ENCODE measurements at regions not wholly inside any gene's neighbourhood (a gene's known extent, or its start where the extent isn't known, plus 50 kb on each side); places are given as distances from the start of the nearest gene placed in this dataset.

DNA sequence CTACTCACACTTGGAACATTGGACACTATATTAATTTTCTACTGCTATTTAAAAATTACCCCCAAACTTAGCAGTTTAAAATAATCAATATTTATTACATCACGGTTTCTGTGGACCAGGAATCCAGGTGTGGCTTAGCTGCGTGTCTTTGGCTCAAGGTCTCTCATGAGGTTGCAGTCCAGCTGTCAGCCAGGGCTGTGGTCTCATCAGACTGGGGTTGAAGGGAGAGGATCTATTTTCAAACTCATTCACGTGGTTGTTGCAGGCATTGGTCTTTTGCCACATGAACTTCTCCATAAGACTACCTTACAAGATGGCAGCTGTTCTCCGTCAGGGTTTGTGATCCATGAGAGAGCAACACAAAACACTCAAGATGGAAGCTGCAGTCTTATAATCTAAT lies 343.0 kb downstream of the BCAT1 start:
- Histone ChIP-seq H2AFZ (ENCODE audit: low read length) (no peak overlapping the region), H3K27ac (ENCODE audit: extremely low read length, insufficient read depth, low read length) (no peak overlapping the region), H3K36me3 (replicated peaks in 1 of 2; ENCODE audit: control insufficient read depth in 1 of 2, insufficient read depth in 2 of 2, low read length in 2 of 2) (no peaks in the 10 kb centered on the region), H3K9ac (ENCODE audit: insufficient read depth, low read depth, low read length) (no peak overlapping the region), H3K27me3 (ENCODE audit: control insufficient read depth in 1 of 2, insufficient read depth in 2 of 2, low read length in 2 of 2) (no peaks in the 10 kb centered on the region), H3K4me1 (ENCODE audit: insufficient read depth, low read length) (no peaks in the 10 kb centered on the region), H4K20me1 (ENCODE audit: insufficient read depth, low read length) (no peaks in the 10 kb centered on the region), H3K79me2 (ENCODE audit: insufficient read depth, low read length) (no peaks in the 10 kb centered on the region), H3K4me3 (replicated peaks in 1 of 3; ENCODE audit: insufficient read depth in 1 of 3, low read depth in 2 of 3, low read length in 3 of 3) (no peak overlapping the region), H3K9me3 (ENCODE audit: low read length) (no peaks in the 10 kb centered on the region), H3K4me2 (ENCODE audit: low read depth, low read length) (no peak overlapping the region)
- no peak for DNase-seq (ENCODE audit: low spot score)
- intact Hi-C loops (cut with micrococcal nuclease; ENCODE audit: unreplicated experiment) (no loop called here), in situ Hi-C loops (cut with HindIII; ENCODE audit: extremely low pct_ligation_motif_present, low pct_unique_long_range_greater_than_20kb) (no loop called here)
- ChIA-PET CTCF (ENCODE audit: low intra/inter-chr PET ratio, low total read pairs) (no interaction called here), POLR2A (no interaction called here)
- ATAC-seq: no peak
- BruUV-seq (replicated peaks): no TSS peak
- 38% methylated on average over 4 of the region's 4 CpGs for WGBS (ENCODE audit: low lambda C conversion rate)
- FAIRE-seq: no peak
- TF ChIP-seq ADNP (CRISPR knock-in tag; IDR thresholded peaks at IDR 0.05) (no peak), FOSL1 (CRISPR knock-in tag; IDR thresholded peaks at IDR 0.05; ENCODE audit: borderline replicate concordance) (no peak), NFYC (CRISPR knock-in tag; IDR thresholded peaks at IDR 0.05) (no peak), CAMTA2 (CRISPR knock-in tag; IDR thresholded peaks at IDR 0.05; ENCODE audit: borderline replicate concordance) (no peak), ZNF878 (CRISPR knock-in tag; IDR thresholded peaks at IDR 0.05) (no peak), ZNF546 (CRISPR knock-in tag; conservative IDR thresholded peaks at IDR 0.05) (no peak), SALL1 (CRISPR knock-in tag; IDR thresholded peaks at IDR 0.05) (no peak), ZNF788 (CRISPR knock-in tag; IDR thresholded peaks at IDR 0.05; ENCODE audit: borderline replicate concordance) (no peak)
- TF ChIP-seq, protein P1, sequence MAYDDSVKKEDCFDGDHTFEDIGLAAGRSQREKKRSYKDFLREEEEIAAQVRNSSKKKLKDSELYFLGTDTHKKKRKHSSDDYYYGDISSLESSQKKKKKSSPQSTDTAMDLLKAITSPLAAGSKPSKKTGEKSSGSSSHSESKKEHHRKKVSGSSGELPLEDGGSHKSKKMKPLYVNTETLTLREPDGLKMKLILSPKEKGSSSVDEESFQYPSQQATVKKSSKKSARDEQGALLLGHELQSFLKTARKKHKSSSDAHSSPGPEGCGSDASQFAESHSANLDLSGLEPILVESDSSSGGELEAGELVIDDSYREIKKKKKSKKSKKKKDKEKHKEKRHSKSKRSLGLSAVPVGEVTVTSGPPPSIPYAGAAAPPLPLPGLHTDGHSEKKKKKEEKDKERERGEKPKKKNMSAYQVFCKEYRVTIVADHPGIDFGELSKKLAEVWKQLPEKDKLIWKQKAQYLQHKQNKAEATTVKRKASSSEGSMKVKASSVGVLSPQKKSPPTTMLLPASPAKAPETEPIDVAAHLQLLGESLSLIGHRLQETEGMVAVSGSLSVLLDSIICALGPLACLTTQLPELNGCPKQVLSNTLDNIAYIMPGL (CRISPR knock-in tag; IDR thresholded peaks at IDR 0.05; ENCODE audit: borderline replicate concordance in 1 of 2, low read depth in 1 of 2): no peak
- TF ChIP-seq, protein P2, sequence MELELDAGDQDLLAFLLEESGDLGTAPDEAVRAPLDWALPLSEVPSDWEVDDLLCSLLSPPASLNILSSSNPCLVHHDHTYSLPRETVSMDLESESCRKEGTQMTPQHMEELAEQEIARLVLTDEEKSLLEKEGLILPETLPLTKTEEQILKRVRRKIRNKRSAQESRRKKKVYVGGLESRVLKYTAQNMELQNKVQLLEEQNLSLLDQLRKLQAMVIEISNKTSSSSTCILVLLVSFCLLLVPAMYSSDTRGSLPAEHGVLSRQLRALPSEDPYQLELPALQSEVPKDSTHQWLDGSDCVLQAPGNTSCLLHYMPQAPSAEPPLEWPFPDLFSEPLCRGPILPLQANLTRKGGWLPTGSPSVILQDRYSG (CRISPR knock-in tag; IDR thresholded peaks at IDR 0.05): no peak
- TF ChIP-seq, protein P3, sequence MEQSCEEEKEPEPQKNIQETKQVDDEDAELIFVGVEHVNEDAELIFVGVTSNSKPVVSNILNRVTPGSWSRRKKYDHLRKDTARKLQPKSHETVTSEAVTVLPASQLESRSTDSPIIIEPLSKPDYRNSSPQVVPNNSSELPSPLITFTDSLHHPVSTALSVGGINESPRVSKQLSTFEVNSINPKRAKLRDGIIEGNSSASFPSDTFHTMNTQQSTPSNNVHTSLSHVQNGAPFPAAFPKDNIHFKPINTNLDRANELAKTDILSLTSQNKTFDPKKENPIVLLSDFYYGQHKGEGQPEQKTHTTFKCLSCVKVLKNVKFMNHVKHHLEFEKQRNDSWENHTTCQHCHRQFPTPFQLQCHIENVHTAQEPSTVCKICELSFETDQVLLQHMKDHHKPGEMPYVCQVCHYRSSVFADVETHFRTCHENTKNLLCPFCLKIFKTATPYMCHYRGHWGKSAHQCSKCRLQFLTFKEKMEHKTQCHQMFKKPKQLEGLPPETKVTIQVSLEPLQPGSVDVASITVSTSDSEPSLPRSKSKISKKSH (CRISPR knock-in tag; IDR thresholded peaks at IDR 0.05; ENCODE audit: borderline replicate concordance): no peak
- TF ChIP-seq, protein P4, sequence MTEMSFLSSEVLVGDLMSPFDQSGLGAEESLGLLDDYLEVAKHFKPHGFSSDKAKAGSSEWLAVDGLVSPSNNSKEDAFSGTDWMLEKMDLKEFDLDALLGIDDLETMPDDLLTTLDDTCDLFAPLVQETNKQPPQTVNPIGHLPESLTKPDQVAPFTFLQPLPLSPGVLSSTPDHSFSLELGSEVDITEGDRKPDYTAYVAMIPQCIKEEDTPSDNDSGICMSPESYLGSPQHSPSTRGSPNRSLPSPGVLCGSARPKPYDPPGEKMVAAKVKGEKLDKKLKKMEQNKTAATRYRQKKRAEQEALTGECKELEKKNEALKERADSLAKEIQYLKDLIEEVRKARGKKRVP (CRISPR knock-in tag; IDR thresholded peaks at IDR 0.05): no peak
- TF ChIP-seq, protein P5, sequence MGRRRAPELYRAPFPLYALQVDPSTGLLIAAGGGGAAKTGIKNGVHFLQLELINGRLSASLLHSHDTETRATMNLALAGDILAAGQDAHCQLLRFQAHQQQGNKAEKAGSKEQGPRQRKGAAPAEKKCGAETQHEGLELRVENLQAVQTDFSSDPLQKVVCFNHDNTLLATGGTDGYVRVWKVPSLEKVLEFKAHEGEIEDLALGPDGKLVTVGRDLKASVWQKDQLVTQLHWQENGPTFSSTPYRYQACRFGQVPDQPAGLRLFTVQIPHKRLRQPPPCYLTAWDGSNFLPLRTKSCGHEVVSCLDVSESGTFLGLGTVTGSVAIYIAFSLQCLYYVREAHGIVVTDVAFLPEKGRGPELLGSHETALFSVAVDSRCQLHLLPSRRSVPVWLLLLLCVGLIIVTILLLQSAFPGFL (CRISPR knock-in tag; IDR thresholded peaks at IDR 0.05): no peak
- TF ChIP-seq, protein P6, sequence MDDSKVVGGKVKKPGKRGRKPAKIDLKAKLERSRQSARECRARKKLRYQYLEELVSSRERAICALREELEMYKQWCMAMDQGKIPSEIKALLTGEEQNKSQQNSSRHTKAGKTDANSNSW (CRISPR knock-in tag; IDR thresholded peaks at IDR 0.05; ENCODE audit: borderline replicate concordance): no peak

Data from HepG2 (cell line).